Frontal cortex (tissue), 3 donors: ENCODE measurements at regions not wholly inside any gene's neighbourhood (a gene's known extent, or its start where the extent isn't known, plus 50 kb on each side); places are given as distances from the start of the nearest gene placed in this dataset.
"Not testable (repeated sequence)": the region's sequence is repeated elsewhere in the genome, so short reads cannot be mapped to it uniquely, and the experiment has no call there.

Source experiments
- DNase-seq, 2 donors: peaks; one replicate each; pipeline ENCODE4 v3.0.0; 2012; ENCODE audit warnings: low spot score in 2 of 2
- FAIRE-seq: peaks from 2 replicates; lab custom pipeline; 2012; peaks lifted over from hg19 to GRCh38; lab: Jason Lieb, UNC
- donor health status: control.
- donor health status: control.
- donor health status: control.

GRCh38 chr3:181554233-181554765 is 157.4 kb upstream of the SOX2 start:
- DNase-seq, result no peak
- no peak for FAIRE-seq

GRCh38 chr3:181549266-181549665 is 162.5 kb upstream of the SOX2 start:
- DNase-seq (no peak), FAIRE-seq (no peak)

- FAIRE-seq, result no peak
- DNase-seq, result no peak
These were observed 170.3 kb upstream of the SOX2 start for GRCh38 chr3:181541414-181541813.

GRCh38 chr3:181534781-181535221 is 176.9 kb upstream of the SOX2 start:
- no peak for FAIRE-seq

GRCh38 chr3:181533811-181534210 is 177.9 kb upstream of the SOX2 start:
- FAIRE-seq, result no peak
- DNase-seq, result no peak

More at GRCh38 chr3:181534781-181535221, 176.9 kb upstream of the SOX2 start:
- no peak for DNase-seq

- no peak for DNase-seq
- FAIRE-seq, result peak; percentile 98
These were observed 181.1 kb upstream of the SOX2 start for GRCh38 chr3:181530584-181530983.

- DNase-seq (no peak), FAIRE-seq (no peak)
These were observed 189.9 kb upstream of the SOX2 start for GRCh38 chr3:181521831-181522230.

GRCh38 chr3:181518222-181518621 is 193.5 kb upstream of the SOX2 start:
- DNase-seq (no peak), FAIRE-seq (no peak)

GRCh38 chr3:181512787-181513186 is 198.9 kb upstream of the SOX2 start:
- FAIRE-seq (no peak), DNase-seq (no peak)

GRCh38 chr3:181510500-181510899 is 201.2 kb upstream of the SOX2 start:
- DNase-seq (no peak), FAIRE-seq (no peak)

- FAIRE-seq (no peak), DNase-seq (no peak)
These were observed 214.4 kb upstream of the SOX2 start for GRCh38 chr3:181497358-181497757.

GRCh38 chr3:181493423-181493822 is 218.3 kb upstream of the SOX2 start:
- FAIRE-seq (no peak), DNase-seq (no peak)

GRCh38 chr3:181488536-181488935 is 223.2 kb upstream of the SOX2 start:
- FAIRE-seq (no peak), DNase-seq (no peak)

GRCh38 chr3:181487236-181487978 is 224.3 kb upstream of the SOX2 start:
- FAIRE-seq (no peak), DNase-seq (no peak)

GRCh38 chr3:181486141-181486885 is 225.4 kb upstream of the SOX2 start:
- FAIRE-seq, result no peak
- no peak for DNase-seq

GRCh38 chr3:181484026-181484425 is 227.7 kb upstream of the SOX2 start:
- FAIRE-seq, result no peak
- DNase-seq, result no peak

- not testable (repeated sequence) for DNase-seq, FAIRE-seq
These were observed 236.6 kb upstream of the SOX2 start for GRCh38 chr3:181475146-181475545.

- DNase-seq (no peak), FAIRE-seq (no peak)
These were observed 241.4 kb upstream of the SOX2 start for GRCh38 chr3:181470349-181470748.

GRCh38 chr3:181464033-181464694 is 247.6 kb upstream of the SOX2 start:
- no peak for FAIRE-seq
- DNase-seq, result no peak

- FAIRE-seq (no peak), DNase-seq (no peak)
These were observed 250.3 kb upstream of the SOX2 start for GRCh38 chr3:181461381-181461780.

- FAIRE-seq (no peak), DNase-seq (no peak)
These were observed 252.2 kb upstream of the SOX2 start for GRCh38 chr3:181459516-181459915.
